Thymus (tissue), 11 donors: ENCODE measurements at regions not wholly inside any gene's neighbourhood (a gene's known extent, or its start where the extent isn't known, plus 50 kb on each side); places are given as distances from the start of the nearest gene placed in this dataset.
"Not testable (repeated sequence)": the region's sequence is repeated elsewhere in the genome, so short reads cannot be mapped to it uniquely, and the experiment has no call there.

Source experiments
- DNase-seq, 9 donors: peaks; one replicate each; pipeline ENCODE4 v3.0.0-alpha.2; 2013; ENCODE audit warnings: low spot score in 9 of 9, low read depth in 6 of 9, missing footprints in 1 of 9
- H3K27ac ChIP-seq, 2 donors: one replicate each; pipeline ENCODE4 v1.5.1; 2013; ENCODE audit warnings: control low read depth in 1 of 2, low read depth in 1 of 2, low read length in 1 of 2, mild to moderate bottlenecking in 1 of 2, moderate library complexity in 1 of 2
- H3K27me3 ChIP-seq, 2 donors: one replicate each; pipeline ENCODE4 v1.5.1; 2013; ENCODE audit warnings: low read length in 1 of 2; ENCODE audit not compliant: control insufficient read depth in 2 of 2, insufficient read depth in 1 of 2
- H3K36me3 ChIP-seq, 2 donors: one replicate each; pipeline ENCODE4 v1.5.1; 2013; ENCODE audit warnings: low read length in 1 of 2, mild to moderate bottlenecking in 1 of 2, moderate library complexity in 1 of 2; ENCODE audit not compliant: control insufficient read depth in 2 of 2, insufficient read depth in 2 of 2
- H3K4me1 ChIP-seq, 2 donors: one replicate each; pipeline ENCODE4 v1.5.1; 2013; ENCODE audit warnings: low read length in 2 of 2; ENCODE audit not compliant: control insufficient read depth in 2 of 2, insufficient read depth in 2 of 2
- H3K4me3 ChIP-seq, 2 donors: one replicate each; pipeline ENCODE4 v1.5.1; 2013; ENCODE audit warnings: low read length in 2 of 2, control low read depth in 1 of 2, mild to moderate bottlenecking in 1 of 2
- H3K9me3 ChIP-seq, 2 donors: one replicate each; pipeline ENCODE4 v1.5.1; 2013; ENCODE audit warnings: low read length in 1 of 2, mild to moderate bottlenecking in 1 of 2; ENCODE audit not compliant: control insufficient read depth in 2 of 2, insufficient read depth in 1 of 2
- WGBS: extraction: QIAGEN DNeasy Blood & Tissue Kit; methylation state at CpG from one replicate; pipeline ENCODE4 v1.1.7; 2013; 5-methylcytosine and 5-hydroxymethylcytosine counted together
- donor health status: healthy.

- no peaks in the 10 kb centered on the region for H3K27me3 ChIP-seq
- H3K27ac ChIP-seq = no peak overlapping the region
- H3K4me1 ChIP-seq = no peaks in the 10 kb centered on the region
- no peak overlapping the region for H3K4me3 ChIP-seq
- H3K36me3 ChIP-seq = no peaks in the 10 kb centered on the region
- WGBS = 81% methylated on average over 1 of the region's 1 CpG
- no peak for DNase-seq
- H3K9me3 ChIP-seq = no peaks in the 10 kb centered on the region
These were observed 143.4 kb upstream of the GRB10 start for GRCh38 chr7:50926049-50926448.

GRCh38 chr7:50923476-50923875 is 140.8 kb upstream of the GRB10 start:
- Histone ChIP-seq H3K4me1 (no peaks in the 10 kb centered on the region), H3K27me3 (no peaks in the 10 kb centered on the region), H3K4me3 (no peak overlapping the region), H3K36me3 (no peaks in the 10 kb centered on the region), H3K9me3 (no peaks in the 10 kb centered on the region), H3K27ac (no peak overlapping the region)
- DNase-seq = no peak
- WGBS = 7% methylated on average over 4 of the region's 4 CpGs

GRCh38 chr7:50921114-50921813 is 138.6 kb upstream of the GRB10 start:
- Histone ChIP-seq H3K27me3 (no peaks in the 10 kb centered on the region), H3K9me3 (no peaks in the 10 kb centered on the region), H3K27ac (no peak overlapping the region), H3K36me3 (no peaks in the 10 kb centered on the region), H3K4me1 (no peaks in the 10 kb centered on the region), H3K4me3 (no peak overlapping the region)
- no peak for DNase-seq
- 85% methylated on average over 4 of the region's 4 CpGs for WGBS

- DNase-seq = no peak
- Histone ChIP-seq H3K4me3 (no peak overlapping the region), H3K4me1 (no peaks in the 10 kb centered on the region), H3K36me3 (no peaks in the 10 kb centered on the region), H3K27ac (no peak overlapping the region), H3K27me3 (no peaks in the 10 kb centered on the region), H3K9me3 (no peaks in the 10 kb centered on the region)
- 23% methylated on average over 7 of the region's 7 CpGs for WGBS
These were observed 137.4 kb upstream of the GRB10 start for GRCh38 chr7:50920031-50920635.

- Histone ChIP-seq H3K4me3 (no peak overlapping the region), H3K9me3 (no peaks in the 10 kb centered on the region), H3K4me1 (no peaks in the 10 kb centered on the region), H3K27me3 (no peaks in the 10 kb centered on the region), H3K27ac (no peak overlapping the region), H3K36me3 (no peaks in the 10 kb centered on the region)
- WGBS = 73% methylated on average over 5 of the region's 5 CpGs
- DNase-seq = no peak
These were observed 132.9 kb upstream of the GRB10 start for GRCh38 chr7:50915621-50916020.

- Histone ChIP-seq H3K27ac (no peak overlapping the region), H3K4me3 (no peak overlapping the region), H3K4me1 (no peaks in the 10 kb centered on the region), H3K36me3 (no peaks in the 10 kb centered on the region), H3K27me3 (no peaks in the 10 kb centered on the region), H3K9me3 (no peaks in the 10 kb centered on the region)
- 86% methylated on average over 3 of the region's 3 CpGs for WGBS
- DNase-seq = no peak
These were observed 131.8 kb upstream of the GRB10 start for GRCh38 chr7:50914460-50914859.

- Histone ChIP-seq H3K27ac (no peak overlapping the region), H3K27me3 (no peaks in the 10 kb centered on the region), H3K36me3 (no peaks in the 10 kb centered on the region), H3K4me3 (no peak overlapping the region), H3K4me1 (no peaks in the 10 kb centered on the region), H3K9me3 (no peaks in the 10 kb centered on the region)
- WGBS = 78% methylated on average over 2 of the region's 2 CpGs
- no peak for DNase-seq
These were observed 126.1 kb upstream of the GRB10 start for GRCh38 chr7:50908628-50909290.

GRCh38 chr7:50898604-50899477 is 116.1 kb upstream of the GRB10 start:
- H3K27ac ChIP-seq, H3K4me1 ChIP-seq, H3K27me3 ChIP-seq, H3K4me3 ChIP-seq, DNase-seq, H3K36me3 ChIP-seq, H3K9me3 ChIP-seq: not testable (repeated sequence)
- WGBS = 91% methylated on average over 30 of the region's 31 CpGs

GRCh38 chr7:50887061-50887460 is 104.4 kb upstream of the GRB10 start:
- not testable (repeated sequence) for H3K27ac ChIP-seq, DNase-seq, H3K4me3 ChIP-seq, H3K4me1 ChIP-seq, H3K27me3 ChIP-seq, H3K36me3 ChIP-seq, H3K9me3 ChIP-seq
- 92% methylated on average over 6 of the region's 6 CpGs for WGBS
